SU-DHL-6 (cell line): ENCODE measurements at regions not wholly inside any gene's neighbourhood (a gene's known extent, or its start where the extent isn't known, plus 50 kb on each side); places are given as distances from the start of the nearest gene placed in this dataset.
"Not testable (repeated sequence)": the region's sequence is repeated elsewhere in the genome, so short reads cannot be mapped to it uniquely, and the experiment has no call there.

Experiments
- H2AFZ ChIP-seq: fragments of 200-600 bp; sonication (generic); 2 replicates; pipeline ENCODE4 v1.6.1; 2014; ENCODE audit warnings: low read depth, mild to moderate bottlenecking, moderate library complexity, mixed read lengths, antibody characterized with exemption, low read length; ENCODE audit not compliant: severe bottlenecking
- H3F3A ChIP-seq: fragments of 200-600 bp; shearing (Covaris generic); 2 replicates; pipeline ENCODE4 v1.6.0; 2016; ENCODE audit warnings: antibody characterized with exemption, mild to moderate bottlenecking; ENCODE audit not compliant: insufficient read depth
- H3K27ac ChIP-seq: fragments of 200-600 bp; sonication (generic); 2 replicates; pipeline ENCODE4 v1.5.1; 2016; ENCODE audit warnings: low read depth, mild to moderate bottlenecking, low read length, moderate library complexity, mixed read lengths
- H3K27me3 ChIP-seq: fragments of 200-600 bp; sonication (generic), shearing (Covaris generic); 2 replicates; pipeline ENCODE4 v1.6.0; 2014; ENCODE audit warnings: mild to moderate bottlenecking, low read length
- H3K36me3 ChIP-seq: fragments of 200-600 bp; sonication (generic); 2 replicates; pipeline ENCODE4 v1.6.1; 2014; ENCODE audit warnings: mild to moderate bottlenecking, low read length, mixed read lengths
- H3K4me2 ChIP-seq: fragments of 300-600, 200-600 bp; shearing (Covaris generic), sonication (generic); 2 replicates; pipeline ENCODE4 v1.6.0; 2014; ENCODE audit warnings: low read length, low read depth, mild to moderate bottlenecking; ENCODE audit not compliant: poor library complexity, severe bottlenecking
- H3K4me3 ChIP-seq: fragments of 200-600 bp; sonication (generic); 2 replicates; pipeline ENCODE4 v1.5.1; 2014; ENCODE audit warnings: antibody characterized with exemption, low read length, mild to moderate bottlenecking, mixed read lengths; ENCODE audit not compliant: insufficient read depth, poor library complexity, severe bottlenecking
- H3K79me2 ChIP-seq: fragments of 200-600 bp; sonication (generic); 2 replicates; pipeline ENCODE4 v1.6.1; 2014; ENCODE audit warnings: mild to moderate bottlenecking, low read length, moderate library complexity; ENCODE audit not compliant: insufficient read depth
- H3K9ac ChIP-seq: fragments of 200-600 bp; sonication (generic); 2 replicates; pipeline ENCODE4 v1.7.0; 2014; ENCODE audit warnings: mild to moderate bottlenecking, low read length
- H3K9me2 ChIP-seq: fragments of 200-600 bp; sonication (generic); replicated peaks from 2 replicates; pipeline ENCODE4 v1.6.1; 2014; ENCODE audit warnings: low read length; ENCODE audit not compliant: insufficient read depth
- H3K9me3 ChIP-seq: fragments of 200-600 bp; sonication (generic); 2 replicates; pipeline ENCODE4 v1.6.1; 2014; ENCODE audit warnings: low read length, mixed read lengths; ENCODE audit not compliant: insufficient read depth
- H4K20me1 ChIP-seq: fragments of 200-600 bp; sonication (generic); 2 replicates; pipeline ENCODE4 v1.6.1; 2014; ENCODE audit warnings: low read depth, mild to moderate bottlenecking, antibody characterized with exemption, low read length, moderate library complexity, mixed read lengths
- CTCF ChIP-seq: fragments of 200-600 bp; sonication (generic); IDR thresholded peaks from one replicate; pipeline ENCODE4 v1.5.1; 2017; ENCODE audit warnings: antibody characterized with exemption, mild to moderate bottlenecking, low read length, moderate library complexity; ENCODE audit not compliant: insufficient read depth, poor library complexity, severe bottlenecking
- EZH2phosphoT487 ChIP-seq: fragments of 200-600 bp; sonication (generic), shearing (Covaris generic); conservative IDR thresholded peaks from 2 replicates; pipeline ENCODE4 v1.6.1; 2018; ENCODE audit warnings: mild to moderate bottlenecking, antibody characterized with exemption, low read length, moderate library complexity, mixed read lengths

DNA sequence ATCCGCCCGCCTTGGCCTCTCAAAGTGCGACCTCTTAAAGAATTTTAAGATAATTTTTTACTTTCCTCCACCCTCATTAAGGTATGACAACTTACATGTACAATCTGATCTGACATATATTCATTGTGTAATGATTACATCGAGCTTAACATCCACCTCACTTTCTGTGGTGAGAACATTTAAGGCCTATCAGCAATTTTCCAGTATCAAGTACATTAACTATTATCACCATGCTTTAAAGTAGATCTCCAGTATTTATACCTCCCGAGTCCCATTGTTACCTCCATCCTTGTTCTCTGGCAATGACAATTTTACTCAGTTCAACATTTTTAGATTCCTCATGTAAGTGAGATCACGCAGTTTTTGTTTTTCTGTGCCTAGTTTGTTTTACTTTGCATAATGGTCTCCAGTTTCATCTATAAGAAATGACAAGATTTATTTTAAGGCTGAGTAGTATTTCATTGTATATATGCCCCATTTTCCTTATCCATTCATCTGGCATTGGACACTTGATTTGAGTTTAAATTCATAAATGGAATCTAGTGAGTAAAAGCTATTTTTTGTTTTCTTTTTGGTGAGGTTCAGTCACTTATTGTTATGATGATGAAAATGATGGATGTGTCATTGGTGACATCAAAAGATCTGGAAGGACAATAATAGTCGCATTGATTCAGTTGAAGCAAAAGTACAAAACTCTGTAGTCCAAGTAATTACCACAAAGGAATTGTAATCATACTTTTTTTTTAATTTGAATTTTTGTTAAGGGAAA is 87.0 kb downstream of the OR2B2 start:
- H3F3A ChIP-seq: peaks cover 55% of the 10 kb centered on the region
- TF ChIP-seq CTCF (no peak), EZH2phosphoT487 (no peak)
- H3K9me2 ChIP-seq: no peaks in the 10 kb centered on the region
- H2AFZ ChIP-seq: no peak overlapping the region
- H3K27me3 ChIP-seq: no peaks in the 10 kb centered on the region
- peak overlapping the region; percentile 66 for H3K4me2 ChIP-seq
- H3K79me2 ChIP-seq: no peaks in the 10 kb centered on the region
- H4K20me1 ChIP-seq: no peaks in the 10 kb centered on the region
- peak overlapping the region; percentile 93 for H3K27ac ChIP-seq
- H3K9me3 ChIP-seq: no peaks in the 10 kb centered on the region
- H3K36me3 ChIP-seq: peaks cover 3% of the 10 kb centered on the region; the same call in 1 of the 2 replicates
- H3K4me3 ChIP-seq: peak overlapping the region; percentile 56
- peak overlapping the region; percentile 58 for H3K9ac ChIP-seq

GRCh38 chr6:27824211-27825024 is 87.8 kb downstream of the OR2B2 start:
- H4K20me1 ChIP-seq, H3K9me3 ChIP-seq, H3K9me2 ChIP-seq, H3K36me3 ChIP-seq, H3K79me2 ChIP-seq, H3K27me3 ChIP-seq, H2AFZ ChIP-seq: not testable (repeated sequence)
- Histone ChIP-seq H3K9ac (peak overlapping the region; percentile 58), H3K4me2 (peak overlapping the region; percentile 66), H3K4me3 (peak overlapping the region; percentile 56), H3F3A (peaks cover 54% of the 10 kb centered on the region), H3K27ac (peak overlapping the region; percentile 93)

DNA sequence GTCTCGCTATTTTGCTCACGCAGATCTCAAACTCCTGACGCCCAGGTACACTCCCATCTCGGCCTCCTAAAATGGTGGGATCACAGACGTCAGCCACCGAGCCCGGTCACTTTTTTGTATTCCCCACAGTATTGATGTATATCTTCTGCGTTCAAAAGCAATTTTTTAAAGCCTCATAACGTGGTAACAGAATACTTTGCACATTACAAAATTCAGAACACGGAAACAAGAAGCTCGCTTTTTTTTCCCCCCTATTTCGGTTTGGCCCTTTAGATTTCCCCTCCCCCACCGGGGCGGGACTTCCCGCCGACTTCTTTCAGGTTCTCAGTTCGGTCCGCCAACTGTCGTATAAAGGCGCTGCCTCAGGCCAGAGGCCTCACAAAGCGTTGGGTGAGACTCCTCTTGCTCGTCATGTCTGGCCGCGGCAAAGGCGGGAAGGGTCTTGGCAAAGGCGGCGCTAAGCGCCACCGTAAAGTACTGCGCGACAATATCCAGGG is 88.4 kb downstream of the OR2B2 start:
- not testable (repeated sequence) for H3K27me3 ChIP-seq
- peaks cover 48% of the 10 kb centered on the region for H3F3A ChIP-seq
- peak overlapping the region; percentile 64 for H2AFZ ChIP-seq

DNA sequence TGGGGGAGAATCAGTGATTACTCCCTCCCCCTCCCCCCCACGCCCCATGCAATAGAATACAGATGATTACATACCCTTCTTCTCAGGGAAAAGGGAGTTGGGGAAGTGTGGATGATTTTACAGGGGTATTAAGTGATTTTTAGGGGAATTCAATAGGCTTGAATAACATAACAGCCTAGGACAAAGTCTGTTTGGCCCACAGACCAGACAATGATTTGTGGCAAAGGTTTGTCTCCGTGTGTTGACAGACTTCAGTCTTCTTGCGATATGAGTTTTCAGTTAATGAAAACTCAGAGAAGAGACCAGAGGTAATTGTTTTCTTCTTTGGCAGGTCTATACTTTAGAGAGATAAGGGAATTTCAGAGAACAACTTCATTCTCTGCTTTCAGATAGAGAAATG is 95.3 kb downstream of the OR2B2 start:
- no peaks in the 10 kb centered on the region for H4K20me1 ChIP-seq
- H3K9ac ChIP-seq: peak overlapping the region; percentile 51
- H3K27ac ChIP-seq: peak overlapping the region; percentile 92
- H2AFZ ChIP-seq: no peak overlapping the region
- no peak overlapping the region for H3K4me3 ChIP-seq
- peaks cover 66% of the 10 kb centered on the region for H3F3A ChIP-seq
- TF ChIP-seq CTCF: no peak
- TF ChIP-seq EZH2phosphoT487: no peak
- H3K79me2 ChIP-seq: no peaks in the 10 kb centered on the region
- no peaks in the 10 kb centered on the region for H3K27me3 ChIP-seq
- no peaks in the 10 kb centered on the region for H3K9me2 ChIP-seq
- peak overlapping the region; percentile 45 for H3K4me2 ChIP-seq
- H3K9me3 ChIP-seq: no peaks in the 10 kb centered on the region
- no peaks in the 10 kb centered on the region for H3K36me3 ChIP-seq

More for the DNA sequence above, 88.4 kb downstream of the OR2B2 start:
- not testable (repeated sequence) for H3K79me2 ChIP-seq, H3K9me2 ChIP-seq, H4K20me1 ChIP-seq, H3K36me3 ChIP-seq, H3K9me3 ChIP-seq
- H3K27ac ChIP-seq: peak overlapping the region; percentile 93
- H3K9ac ChIP-seq: peak overlapping the region; percentile 37
- H3K4me3 ChIP-seq: peak overlapping the region; percentile 26
- peak overlapping the region; percentile 70 for H3K4me2 ChIP-seq
